H9 (cell line): ENCODE measurements at regions not wholly inside any gene's neighbourhood (a gene's known extent, or its start where the extent isn't known, plus 50 kb on each side); places are given as distances from the start of the nearest gene placed in this dataset.

Experiments
- DNase-seq: peaks from one replicate; pipeline ENCODE4 v3.0.0-alpha.2; 2017
- H2AFZ ChIP-seq: one replicate; pipeline ENCODE4 v1.6.1; 2013; ENCODE audit warnings: mild to moderate bottlenecking, low read length, control low read depth, moderate library complexity
- H2AK5ac ChIP-seq: 2 replicates; pipeline ENCODE4 v1.6.1; 2013; ENCODE audit warnings: low read length, control low read depth, mixed read lengths; ENCODE audit not compliant: insufficient read length
- H2BK120ac ChIP-seq: one replicate; pipeline ENCODE4 v1.6.1; 2013; ENCODE audit warnings: low read depth, mild to moderate bottlenecking, low read length, control low read depth, inconsistent platforms; ENCODE audit not compliant: poor library complexity, severe bottlenecking
- H2BK12ac ChIP-seq: 2 replicates; pipeline ENCODE4 v1.6.1; 2013; ENCODE audit warnings: low read length, control low read depth, mixed read lengths, low read depth; ENCODE audit not compliant: insufficient read length
- H2BK15ac ChIP-seq: 2 replicates; pipeline ENCODE4 v1.6.1; 2013; ENCODE audit warnings: low read depth, low read length, control low read depth
- H2BK20ac ChIP-seq: one replicate; pipeline ENCODE4 v1.6.1; 2013; ENCODE audit warnings: low read depth, mild to moderate bottlenecking, low read length, control low read depth, inconsistent platforms; ENCODE audit not compliant: poor library complexity, severe bottlenecking
- H2BK5ac ChIP-seq: 2 replicates; pipeline ENCODE4 v1.6.1; 2013; ENCODE audit warnings: low read length, control low read depth, mixed read lengths; ENCODE audit not compliant: insufficient read length
- H3K14ac ChIP-seq: 2 replicates; pipeline ENCODE4 v1.6.1; 2013; ENCODE audit warnings: low read length, control low read depth; ENCODE audit not compliant: insufficient read depth
- H3K18ac ChIP-seq: 2 replicates; pipeline ENCODE4 v1.6.1; 2013; ENCODE audit warnings: low read depth, mild to moderate bottlenecking, mixed read lengths, low read length, control low read depth; ENCODE audit not compliant: insufficient read length
- H3K23ac ChIP-seq: 2 replicates; pipeline ENCODE4 v1.6.1; 2013; ENCODE audit warnings: low read length, control low read depth, mixed read lengths, low read depth; ENCODE audit not compliant: insufficient read length
- H3K23me2 ChIP-seq: 2 replicates; pipeline ENCODE4 v1.6.1; 2013; ENCODE audit warnings: low read depth, mild to moderate bottlenecking, mixed read lengths, low read length, control low read depth; ENCODE audit not compliant: insufficient read length, poor library complexity, severe bottlenecking
- H3K27ac ChIP-seq: 2 replicates; pipeline ENCODE4 v1.5.1; 2013; ENCODE audit warnings: low read length, control low read depth, mixed read lengths, low read depth; ENCODE audit not compliant: insufficient read length
- H3K27me3 ChIP-seq: 2 replicates; pipeline ENCODE4 v1.6.1; 2013; ENCODE audit warnings: low read length, control low read depth, inconsistent platforms; ENCODE audit not compliant: insufficient read depth
- H3K4ac ChIP-seq: 2 replicates; pipeline ENCODE4 v1.6.1; 2013; ENCODE audit warnings: low read depth, mild to moderate bottlenecking, control low read depth, inconsistent platforms, low read length, moderate library complexity
- H3K4me1 ChIP-seq: 2 replicates; pipeline ENCODE4 v1.6.1; 2013; ENCODE audit warnings: low read length, control low read depth, inconsistent platforms; ENCODE audit not compliant: insufficient read depth
- H3K4me2 ChIP-seq: 2 replicates; pipeline ENCODE4 v1.6.1; 2013; ENCODE audit warnings: low read length, control low read depth, mixed read lengths; ENCODE audit not compliant: insufficient read length, insufficient read depth
- H3K56ac ChIP-seq: 2 replicates; pipeline ENCODE4 v1.6.1; 2013; ENCODE audit warnings: low read depth, mild to moderate bottlenecking, mixed read lengths, low read length, control low read depth; ENCODE audit not compliant: insufficient read length
- H3K79me1 ChIP-seq: 2 replicates; pipeline ENCODE4 v1.6.1; 2013; ENCODE audit warnings: low read depth, mild to moderate bottlenecking, moderate library complexity, low read length, control low read depth, inconsistent platforms; ENCODE audit not compliant: insufficient read depth, poor library complexity, severe bottlenecking
- H3K79me2 ChIP-seq: 2 replicates; pipeline ENCODE4 v1.6.1; 2013; ENCODE audit warnings: low read length, control low read depth, inconsistent platforms; ENCODE audit not compliant: insufficient read depth
- H3K9ac ChIP-seq: 2 replicates; pipeline ENCODE4 v1.6.1; 2013; ENCODE audit warnings: low read length, control low read depth, mixed read lengths; ENCODE audit not compliant: insufficient read length; ENCODE audit errors: extremely low read depth
- H3K9me3 ChIP-seq: one replicate; pipeline ENCODE4 v1.6.1; 2013; ENCODE audit warnings: low read depth, low read length, inconsistent platforms; ENCODE audit not compliant: control insufficient read depth
- H3T11ph ChIP-seq: one replicate; pipeline ENCODE4 v1.6.1; 2013; ENCODE audit warnings: mild to moderate bottlenecking, low read length, control low read depth, inconsistent platforms
- H4K20me1 ChIP-seq: one replicate; pipeline ENCODE4 v1.6.1; 2013; ENCODE audit not compliant: control insufficient read depth, insufficient read length, insufficient read depth
- H4K5ac ChIP-seq: 2 replicates; pipeline ENCODE4 v1.6.1; 2013; ENCODE audit warnings: low read depth, mild to moderate bottlenecking, mixed read lengths, low read length, control low read depth; ENCODE audit not compliant: insufficient read length
- H4K8ac ChIP-seq: replicated peaks from 2 replicates; pipeline ENCODE4 v1.6.1; 2013; ENCODE audit warnings: low read length, control low read depth, mixed read lengths, low read depth; ENCODE audit not compliant: insufficient read length
- H4K91ac ChIP-seq: 2 replicates; pipeline ENCODE4 v1.6.1; 2013; ENCODE audit warnings: low read depth, mild to moderate bottlenecking, moderate library complexity, mixed read lengths, low read length, control low read depth; ENCODE audit not compliant: insufficient read length
- H3K27ac Mint-ChIP-seq, 3 experiments: 2 replicates in 2 of 3; 3 replicates in 1 of 3; pipeline ENCODE4 v1.8.0; 2020 to 2021; ENCODE audit warnings: mixed read lengths in 3 of 3, mild to moderate bottlenecking in 1 of 3, moderate library complexity in 1 of 3
- H3K27me3 Mint-ChIP-seq: 2 replicates; pipeline ENCODE4 v1.8.0; 2021; ENCODE audit warnings: low read depth, mild to moderate bottlenecking, moderate library complexity, mixed read lengths
- H3K36me3 Mint-ChIP-seq, 3 experiments: 2 replicates in 2 of 3; 3 replicates in 1 of 3; pipeline ENCODE4 v1.8.0; 2020 to 2021; ENCODE audit warnings: low read depth in 3 of 3, mixed read lengths in 3 of 3; ENCODE audit not compliant: insufficient read depth in 1 of 3
- H3K4me1 Mint-ChIP-seq, 2 experiments: 2 replicates each; pipeline ENCODE4 v1.8.0; 2020; ENCODE audit warnings: mixed read lengths in 2 of 2
- H3K4me3 Mint-ChIP-seq, 2 experiments: 2 replicates in 1 of 2; 3 replicates in 1 of 2; pipeline ENCODE4 v1.8.0; 2020 to 2021; ENCODE audit warnings: mild to moderate bottlenecking in 2 of 2, mixed read lengths in 2 of 2, moderate library complexity in 1 of 2
- H3K9me3 Mint-ChIP-seq, 2 experiments: 2 replicates in 1 of 2; 3 replicates in 1 of 2; pipeline ENCODE4 v1.8.0; 2020; ENCODE audit warnings: mild to moderate bottlenecking in 2 of 2, mixed read lengths in 2 of 2, moderate library complexity in 1 of 2
- CTCF ChIP-seq: fragments of 200-600 bp; sonication (generic); conservative IDR thresholded peaks from 3 replicates; pipeline ENCODE4 v1.8.0; 2021; ENCODE audit warnings: antibody characterized with exemption, mild to moderate bottlenecking

GRCh38 chr9:26458054-26458453 lies 434.5 kb downstream of the CAAP1 start:
- Histone ChIP-seq H3K27me3 (no peaks in the 10 kb centered on the region), H3K9me3 (no peaks in the 10 kb centered on the region), H2AFZ (no peak overlapping the region), H2BK20ac (no peak overlapping the region), H3K27ac (no peak overlapping the region), H3T11ph (no peak overlapping the region), H3K79me1 (no peaks in the 10 kb centered on the region), H3K14ac (no peak overlapping the region), H2BK5ac (no peak overlapping the region), H2BK15ac (no peak overlapping the region), H3K56ac (no peak overlapping the region), H3K79me2 (no peaks in the 10 kb centered on the region), H2BK120ac (no peak overlapping the region), H3K18ac (no peak overlapping the region), H3K4ac (no peak overlapping the region), H4K8ac (no peak overlapping the region), H3K9ac (no peak overlapping the region), H3K4me1 (no peaks in the 10 kb centered on the region), H4K20me1 (no peaks in the 10 kb centered on the region), H4K91ac (no peak overlapping the region), H2BK12ac (no peak overlapping the region), H3K23me2 (no peaks in the 10 kb centered on the region), H3K23ac (no peak overlapping the region), H4K5ac (no peak overlapping the region), H2AK5ac (no peak overlapping the region), H3K4me2 (no peak overlapping the region)
- Mint-ChIP-seq H3K4me3 (no peak overlapping the region), H3K36me3 (no peaks in the 10 kb centered on the region), H3K27ac (no peak overlapping the region), H3K9me3 (no peaks in the 10 kb centered on the region), H3K4me1 (peaks cover 0 to 5% of the 10 kb centered on the region in 2 experiments; a peak in 1 of 4 replicates), H3K27me3 (no peaks in the 10 kb centered on the region)
- no peak for DNase-seq
- TF ChIP-seq CTCF, result no peak
